ENCODE measurements at regions not wholly inside any gene's neighbourhood (a gene's known extent, or its start where the extent isn't known, plus 50 kb on each side); places are given as distances from the start of the nearest gene placed in this dataset.

- no peak for DNase-seq
Observed at GRCh38 chr4:100284129-100284880, 94.0 kb upstream of the DDIT4L start.

GRCh38 chr4:100280807-100281206 is 90.5 kb upstream of the DDIT4L start:
- DNase-seq = no peak

- DNase-seq = no peak
Observed at GRCh38 chr4:100278567-100278966, 88.3 kb upstream of the DDIT4L start.

GRCh38 chr4:100269446-100269845 is 79.2 kb upstream of the DDIT4L start:
- DNase-seq = no peak

GRCh38 chr4:100268789-100269188 is 78.5 kb upstream of the DDIT4L start:
- DNase-seq = no peak

GRCh38 chr4:100261346-100261745 is 71.1 kb upstream of the DDIT4L start:
- DNase-seq = no peak

GRCh38 chr4:100258675-100259074 is 68.4 kb upstream of the DDIT4L start:
- DNase-seq = no peak

- no peak for DNase-seq
Observed at GRCh38 chr4:100257567-100257966, 67.3 kb upstream of the DDIT4L start.

GRCh38 chr4:100254237-100254636 is 64.0 kb upstream of the DDIT4L start:
- no peak for DNase-seq

GRCh38 chr4:100248476-100248875 is 58.2 kb upstream of the DDIT4L start:
- DNase-seq = no peak

GRCh38 chr4:100246697-100247096 is 56.4 kb upstream of the DDIT4L start:
- no peak for DNase-seq

GRCh38 chr4:100244347-100244746 is 54.1 kb upstream of the DDIT4L start:
- DNase-seq = no peak

All from dermis blood vessel endothelial cell (primary cell).